ENCODE measurements at regions not wholly inside any gene's neighbourhood (a gene's known extent, or its start where the extent isn't known, plus 50 kb on each side); places are given as distances from the start of the nearest gene placed in this dataset.
A peak's percentile ranks its signal among the peaks of the same experiment; 100 is the strongest.

DNA sequence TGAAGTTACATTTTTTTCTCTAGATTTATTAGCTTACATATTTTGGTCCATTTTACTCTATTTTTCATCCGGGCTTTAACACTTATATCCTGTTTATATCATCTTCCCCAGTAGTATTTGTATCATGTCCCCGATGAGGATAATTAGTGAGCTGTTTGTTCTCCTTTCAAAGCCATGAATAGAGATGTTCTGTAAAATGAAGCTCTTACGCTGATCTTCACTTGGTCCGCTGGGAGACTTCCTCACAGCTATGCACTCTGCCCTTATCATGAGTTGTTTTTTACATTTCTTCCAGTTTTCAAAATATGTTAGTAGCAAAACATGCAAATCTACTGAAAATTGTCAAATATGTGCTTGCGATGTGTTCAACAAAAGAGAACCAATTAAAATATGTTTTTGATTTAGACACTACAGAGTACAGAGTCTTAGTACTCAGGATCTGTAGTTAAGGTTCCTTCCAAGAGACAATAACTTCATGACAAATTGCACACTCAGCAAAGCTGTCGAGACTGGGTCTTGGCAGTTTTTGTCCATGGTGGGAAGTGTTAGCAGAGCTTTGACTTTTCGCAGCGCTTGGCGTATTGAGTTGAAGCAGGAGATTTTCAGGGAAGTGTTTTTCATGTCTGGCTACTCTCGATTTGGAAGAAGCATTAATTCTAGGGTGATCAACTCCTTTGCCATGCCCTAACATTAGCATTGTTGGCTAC, 292.0 kb upstream of the ADAMTS5 start:
- DNase-seq = no peak

DNA sequence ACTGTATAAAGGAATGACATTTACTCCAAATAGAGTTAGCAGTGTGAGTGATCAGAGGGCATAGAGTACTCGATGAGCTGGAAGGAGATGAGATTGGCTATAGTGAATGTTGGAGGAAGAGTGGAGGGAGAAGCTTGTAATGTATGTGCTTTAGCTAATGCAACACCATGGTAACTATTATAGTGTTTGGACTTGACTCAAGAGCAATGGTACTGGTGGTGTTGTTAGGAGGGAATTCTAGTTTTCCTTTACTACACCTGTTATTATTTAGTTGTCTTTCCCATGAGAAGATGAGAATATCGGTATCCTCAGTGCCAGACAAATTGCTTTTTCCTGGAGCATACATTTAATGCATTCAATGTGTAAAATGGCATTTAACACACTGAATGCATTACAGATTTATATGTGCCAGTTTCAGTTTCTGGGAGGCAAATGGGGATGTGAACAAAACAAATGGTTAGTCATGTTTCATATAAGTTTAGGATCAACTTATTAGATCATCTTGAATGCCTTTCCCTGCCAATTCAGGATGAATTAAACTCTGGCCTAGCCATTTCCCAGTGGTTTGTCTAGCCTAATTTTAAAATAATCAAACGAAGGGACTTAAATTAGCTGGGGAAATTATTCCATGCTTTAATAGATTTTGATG, 291.1 kb upstream of the ADAMTS5 start:
- no peak for DNase-seq

DNA sequence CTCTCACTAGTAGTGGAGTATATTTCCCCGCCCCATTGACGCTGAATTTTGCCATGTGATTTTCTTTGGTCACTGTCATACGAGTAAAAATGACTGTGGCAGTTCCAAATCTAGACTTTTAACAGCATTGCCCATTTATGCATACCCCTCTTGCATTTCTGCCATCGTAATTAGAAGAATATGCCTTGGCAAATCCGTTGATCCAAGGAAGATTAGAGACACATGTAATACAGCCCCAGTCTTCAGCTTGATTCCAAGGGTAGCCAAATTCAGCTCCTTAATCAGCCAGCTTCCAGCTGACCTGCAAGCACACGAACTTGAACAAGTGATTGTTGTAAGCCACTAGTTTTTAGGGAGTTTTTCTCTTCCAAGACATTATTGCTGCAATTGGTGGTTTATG, 290.3 kb upstream of the ADAMTS5 start:
- no peak for DNase-seq

DNA sequence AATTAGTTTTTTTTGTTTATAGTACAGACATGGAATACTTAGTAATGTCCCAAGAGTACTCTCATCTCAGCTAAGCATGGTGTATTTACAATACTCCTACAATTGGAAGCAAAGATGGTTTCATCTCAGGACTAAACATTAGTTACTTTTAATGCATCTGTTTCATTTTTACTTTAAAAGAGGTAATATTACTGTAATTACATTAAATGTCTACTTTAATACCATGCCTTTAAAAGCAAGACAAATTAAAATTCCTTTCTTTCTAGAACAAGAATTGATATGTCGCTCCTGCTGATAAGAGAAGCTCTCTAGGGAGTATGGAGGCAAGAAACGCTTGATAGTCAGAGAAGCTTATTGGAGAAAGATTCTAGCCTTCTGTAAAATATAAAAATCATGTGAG, 284.9 kb upstream of the ADAMTS5 start:
- no peak for DNase-seq

DNA sequence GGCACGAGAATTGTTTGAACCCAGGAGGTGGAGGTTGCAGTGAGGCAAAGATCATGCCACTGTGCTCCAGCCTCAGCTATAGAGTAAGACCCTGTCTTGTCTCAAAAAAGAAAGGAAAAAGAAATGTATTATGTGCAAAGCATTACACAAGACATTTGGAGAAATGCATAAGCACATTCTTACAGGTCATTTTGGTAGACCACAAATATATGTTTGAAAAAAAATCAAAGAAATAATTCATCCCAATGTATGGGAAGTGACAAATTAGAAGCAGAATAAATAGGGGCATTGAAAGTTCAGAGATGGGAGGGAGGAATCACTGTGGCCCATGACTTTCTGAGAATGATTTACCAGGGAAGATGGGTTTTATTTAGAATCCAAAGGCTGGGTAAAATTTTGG, 283.5 kb upstream of the ADAMTS5 start:
- DNase-seq = peak; percentile 84

DNA sequence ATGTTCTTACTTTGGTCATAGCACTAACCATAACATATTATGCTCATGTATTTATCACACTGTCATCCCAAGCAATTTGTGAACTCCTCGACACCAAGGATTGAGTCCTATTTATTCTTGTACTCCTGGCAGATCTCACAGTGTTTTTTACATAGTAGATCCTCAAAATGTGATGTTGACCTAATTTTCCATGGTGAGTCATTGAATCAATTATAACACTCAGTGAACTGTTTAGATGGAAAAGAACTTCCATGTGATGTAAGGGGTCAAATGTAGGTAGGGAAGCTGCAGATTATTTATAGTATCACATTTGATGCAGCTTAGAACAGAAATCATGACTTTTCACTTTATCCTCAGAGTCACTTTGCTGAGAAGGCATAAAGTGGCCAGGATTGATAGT, 281.9 kb upstream of the ADAMTS5 start:
- DNase-seq = peak; percentile 67

DNA sequence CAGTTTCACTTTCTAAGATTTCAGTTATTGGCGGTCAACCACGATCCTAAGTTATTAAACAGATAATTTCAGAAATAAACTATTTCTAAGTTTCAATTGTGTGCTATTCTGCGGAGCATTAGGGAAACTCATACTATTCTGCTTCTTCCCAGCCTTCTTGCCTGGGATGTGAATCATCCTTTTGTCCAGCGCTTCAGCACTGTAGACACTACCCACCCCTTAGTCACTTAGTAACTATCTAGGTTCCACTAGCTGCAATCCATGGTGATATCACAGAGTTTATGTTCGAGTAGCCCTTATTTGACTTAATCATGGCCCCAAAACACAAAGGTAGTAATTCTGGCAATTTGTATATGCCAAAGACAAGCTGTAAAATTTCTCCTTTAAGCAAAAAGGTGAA, 279.9 kb upstream of the ADAMTS5 start:
- peak; percentile 59 for DNase-seq

DNA sequence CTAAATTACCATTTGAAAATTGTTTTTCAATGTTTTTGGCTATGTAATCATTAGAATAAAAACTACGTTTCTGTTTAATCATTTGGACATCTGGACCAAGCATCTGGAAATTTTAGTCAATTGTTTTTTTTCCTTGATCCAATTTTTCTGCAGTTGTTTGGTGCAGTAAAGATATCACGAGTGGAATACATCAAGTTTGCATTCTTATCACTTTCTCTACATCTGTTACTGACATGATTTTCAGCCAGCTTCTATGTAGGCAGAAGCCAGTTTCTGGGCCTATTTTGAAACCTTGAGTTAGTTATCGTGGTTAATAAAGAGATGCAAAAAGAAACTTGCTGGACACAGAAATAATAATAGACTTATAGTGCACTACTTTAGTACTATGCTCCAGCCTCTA, 277.9 kb upstream of the ADAMTS5 start:
- no peak for DNase-seq

DNA sequence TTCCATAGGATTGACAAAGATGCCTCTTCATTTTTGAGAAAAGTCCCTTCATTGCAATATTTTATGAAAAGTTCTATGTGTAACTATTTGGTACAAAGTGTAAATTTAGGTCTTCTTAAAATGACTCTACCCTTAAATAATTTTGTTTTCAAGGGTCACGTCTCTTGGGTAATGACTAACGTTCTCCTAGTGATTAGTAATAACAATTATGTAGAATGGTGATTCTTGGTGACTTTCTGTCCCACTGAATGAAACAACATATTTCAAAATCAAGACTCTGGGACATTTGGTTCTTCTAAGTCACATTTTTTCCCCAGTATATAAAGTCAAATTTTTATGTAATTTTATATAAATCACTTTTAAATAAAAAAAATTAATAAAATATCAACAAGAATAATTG, 277.5 kb upstream of the ADAMTS5 start:
- DNase-seq = no peak

DNA sequence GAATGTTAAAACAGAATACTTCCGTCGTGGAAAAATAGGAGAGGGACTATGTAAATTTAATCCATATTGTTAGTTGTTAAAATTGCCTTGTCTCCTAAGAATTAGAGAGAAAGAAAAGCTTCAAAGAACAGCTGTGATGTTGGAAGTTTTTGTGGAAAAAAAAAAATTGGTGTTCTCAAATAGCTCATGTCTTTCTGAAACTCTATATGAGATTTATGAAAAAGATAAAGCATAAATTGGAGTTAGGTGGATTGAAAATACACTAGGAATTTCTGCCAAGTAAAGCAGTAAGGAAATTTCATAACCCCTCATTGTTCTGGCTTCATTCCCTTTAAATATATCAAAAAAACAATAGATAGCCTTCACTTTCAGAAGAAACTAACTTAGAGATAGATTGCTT, 274.0 kb upstream of the ADAMTS5 start:
- DNase-seq = peak; percentile 8

DNA sequence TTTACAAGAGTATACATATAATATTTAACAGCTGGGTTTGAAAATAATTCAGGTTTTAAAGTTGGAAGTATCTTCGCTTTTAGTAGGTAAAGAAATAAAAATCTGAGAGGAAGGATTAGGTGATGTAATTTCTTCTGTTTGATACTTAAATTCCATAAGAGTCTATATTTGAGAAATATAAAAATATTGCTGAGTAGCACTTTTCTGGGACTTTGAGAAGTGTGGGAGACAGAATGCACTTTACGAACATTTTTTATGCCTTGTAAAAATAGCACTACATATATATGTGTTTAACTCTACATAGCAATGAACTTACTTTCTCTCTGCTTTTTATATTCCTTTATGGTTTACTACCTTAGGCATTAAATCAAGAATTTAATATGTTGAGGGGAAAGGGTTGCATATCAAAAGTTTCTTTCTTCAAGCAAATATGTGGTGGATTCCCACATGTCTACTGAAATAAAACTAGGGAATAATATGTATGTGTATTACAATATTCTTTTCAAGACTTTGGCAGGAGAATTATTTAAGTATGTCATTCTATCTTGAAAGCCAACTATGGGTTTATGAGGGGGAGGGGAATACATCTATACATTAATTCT, 266.7 kb upstream of the ADAMTS5 start:
- no peak for DNase-seq

DNA sequence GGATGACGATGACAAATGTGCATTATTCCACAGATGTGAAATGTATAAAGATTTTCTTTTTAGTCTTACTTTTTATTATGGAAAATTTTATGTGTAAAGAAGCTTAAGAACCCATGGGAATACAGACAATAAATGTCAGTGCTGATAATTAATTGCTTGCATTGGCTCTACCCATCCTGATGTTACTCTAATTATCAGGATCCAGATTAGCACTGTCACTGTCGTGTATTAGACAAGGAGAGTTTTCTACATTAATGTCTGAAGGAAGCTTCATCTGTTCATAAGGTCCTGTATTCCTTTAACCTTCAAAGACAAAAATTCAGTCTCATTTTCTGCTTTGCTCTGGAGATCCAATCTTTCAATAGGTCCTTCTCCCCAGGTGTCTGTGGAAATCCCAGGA, 259.1 kb upstream of the ADAMTS5 start:
- no peak for DNase-seq

DNA sequence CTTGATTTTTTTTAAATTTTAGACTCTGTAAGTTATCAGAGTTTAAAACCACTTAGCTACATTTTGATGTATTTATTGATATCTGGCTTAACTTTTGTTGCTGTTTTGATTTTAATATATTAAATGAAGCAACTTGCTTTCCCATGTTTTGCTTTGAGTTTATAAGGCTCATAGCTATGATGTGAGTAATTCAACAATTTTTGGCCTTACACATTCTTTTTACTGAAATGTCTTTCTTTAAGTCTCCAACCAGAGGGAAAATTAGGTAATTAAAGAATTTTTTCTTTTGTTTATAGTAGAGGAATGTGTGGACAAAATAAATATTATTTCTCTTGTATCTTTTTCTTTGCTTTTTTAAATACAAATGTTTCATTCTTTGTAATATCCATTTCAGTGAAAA, 258.3 kb upstream of the ADAMTS5 start:
- DNase-seq = peak; percentile 50

DNA sequence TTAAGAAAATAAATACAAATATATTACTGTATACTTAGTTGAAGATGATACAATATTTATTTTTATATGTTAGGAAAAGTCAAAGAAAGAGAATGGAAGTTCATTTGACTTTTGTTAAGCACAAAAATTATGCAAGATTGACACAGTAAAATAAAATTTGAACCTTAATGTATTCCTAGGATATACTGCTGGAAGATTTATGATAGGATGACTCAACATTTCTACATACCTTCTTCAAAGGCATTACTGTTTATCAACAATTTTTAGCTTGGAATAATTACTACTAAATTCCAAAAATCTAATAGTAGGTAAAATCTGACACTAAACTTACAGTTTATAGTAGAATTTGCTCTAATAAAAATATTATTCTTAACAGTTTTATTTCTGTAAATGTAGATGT, 257.3 kb upstream of the ADAMTS5 start:
- no peak for DNase-seq

DNA sequence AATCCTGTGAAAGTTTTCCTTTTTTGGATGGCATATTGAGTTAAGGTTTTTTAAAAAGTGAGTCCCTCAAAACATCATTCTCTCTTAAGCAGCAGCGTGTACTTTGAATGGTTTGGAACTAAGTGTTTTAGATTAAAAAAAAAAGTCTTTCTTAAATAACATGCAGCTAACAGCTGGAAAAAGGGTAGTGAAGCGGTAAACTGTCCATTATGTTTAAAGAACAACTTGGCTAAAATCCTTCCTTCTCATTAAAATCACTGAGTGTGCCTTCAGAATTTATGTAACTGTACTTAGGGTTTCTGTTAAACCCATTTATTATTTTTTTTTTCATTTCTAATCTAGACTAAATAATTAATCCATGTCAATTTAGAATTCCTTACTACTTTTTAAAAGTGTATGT, 254.2 kb upstream of the ADAMTS5 start:
- no peak for DNase-seq

DNA sequence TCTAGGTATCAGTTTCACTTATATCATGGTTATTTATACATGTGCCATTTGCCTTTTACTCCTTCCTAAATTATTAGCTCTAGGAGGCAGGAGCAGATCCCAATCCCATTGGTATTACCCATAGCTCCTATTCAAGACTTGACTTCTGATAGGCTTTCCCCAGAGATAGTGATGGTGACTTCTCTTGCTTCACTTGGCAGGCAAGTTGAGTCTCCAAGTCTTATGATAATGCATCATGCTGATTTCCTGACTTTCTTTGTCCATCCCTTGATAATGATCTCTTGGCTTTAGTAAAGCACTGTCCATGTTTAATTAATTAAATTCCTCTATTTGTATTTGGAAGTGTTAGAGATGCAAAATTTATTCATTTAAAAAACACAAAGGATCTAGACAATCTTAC, 253.5 kb upstream of the ADAMTS5 start:
- no peak for DNase-seq

DNA sequence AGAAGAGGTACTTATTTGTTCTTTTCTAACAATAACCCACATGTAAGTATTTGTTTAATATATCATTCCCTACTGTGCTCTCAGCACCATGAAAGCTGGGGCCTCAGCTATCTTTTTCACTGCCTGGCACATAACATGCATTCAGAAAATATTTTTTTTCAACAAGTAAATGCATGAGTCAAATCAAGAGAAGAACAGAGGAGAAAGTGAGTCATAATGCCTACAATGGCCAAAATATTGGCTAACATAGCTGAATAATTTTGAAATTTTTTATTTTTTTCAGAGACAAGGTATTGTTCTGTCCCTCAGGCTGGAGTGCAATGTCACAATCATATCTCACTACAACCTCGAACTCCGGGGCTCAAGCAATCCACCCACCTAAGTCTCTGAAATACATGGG, 252.2 kb upstream of the ADAMTS5 start:
- DNase-seq = peak; percentile 63

DNA sequence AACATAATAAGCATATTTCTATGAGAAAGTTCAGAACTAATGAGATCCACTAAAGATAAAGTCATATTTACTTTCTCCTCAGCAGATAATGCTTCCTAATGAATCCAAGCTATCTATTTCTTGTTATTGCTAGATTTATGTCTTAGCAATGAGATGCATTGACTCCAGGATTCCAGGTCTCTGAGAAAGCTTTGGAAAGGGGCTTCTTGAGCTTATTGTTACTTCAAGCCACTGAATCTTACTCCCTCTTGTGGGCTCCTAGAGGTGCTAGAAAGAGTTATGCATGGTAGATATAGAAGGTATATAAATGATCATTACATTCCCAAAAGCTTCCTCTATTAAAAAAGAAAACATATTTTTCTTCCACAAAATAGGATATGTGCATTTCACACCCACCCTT, 246.4 kb upstream of the ADAMTS5 start:
- DNase-seq = peak; percentile 47

DNA sequence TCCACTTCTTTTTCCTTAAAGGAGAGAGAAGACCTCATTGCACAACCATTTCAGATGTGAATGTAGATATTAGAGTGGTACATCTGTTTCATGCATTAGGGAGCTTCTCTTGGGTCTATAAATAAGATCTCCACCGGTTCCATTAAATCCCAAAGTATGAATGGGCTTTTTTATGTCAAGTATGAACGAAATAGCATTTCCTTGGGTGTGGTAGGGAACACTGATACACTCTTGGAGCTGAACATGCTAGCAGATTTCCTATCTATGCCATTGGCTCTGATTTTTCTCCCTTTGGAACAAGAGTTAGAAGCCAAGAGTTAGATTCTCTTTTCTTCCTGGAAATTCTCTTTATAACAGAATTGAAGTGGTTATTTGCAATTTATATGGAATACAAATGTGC, 245.6 kb upstream of the ADAMTS5 start:
- DNase-seq = no peak

DNA sequence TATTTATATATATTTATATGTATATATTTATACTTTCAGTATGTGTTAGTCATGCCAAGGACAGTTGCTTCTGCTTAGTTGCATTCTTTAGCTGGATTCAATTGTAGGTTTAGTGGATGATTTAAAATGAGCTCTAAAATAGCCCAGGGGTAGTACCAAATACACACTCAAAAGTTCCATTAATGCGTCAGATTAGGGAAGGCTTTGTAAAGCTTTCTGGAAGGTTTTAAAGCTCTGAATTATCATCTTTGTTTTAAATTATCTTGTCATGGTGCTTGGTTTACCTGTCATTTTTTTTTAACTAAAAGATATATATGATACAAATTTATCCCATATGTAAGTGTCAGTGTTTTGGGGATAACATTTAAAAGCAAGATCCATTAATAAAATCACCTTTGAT, 242.7 kb upstream of the ADAMTS5 start:
- no peak for DNase-seq

DNA sequence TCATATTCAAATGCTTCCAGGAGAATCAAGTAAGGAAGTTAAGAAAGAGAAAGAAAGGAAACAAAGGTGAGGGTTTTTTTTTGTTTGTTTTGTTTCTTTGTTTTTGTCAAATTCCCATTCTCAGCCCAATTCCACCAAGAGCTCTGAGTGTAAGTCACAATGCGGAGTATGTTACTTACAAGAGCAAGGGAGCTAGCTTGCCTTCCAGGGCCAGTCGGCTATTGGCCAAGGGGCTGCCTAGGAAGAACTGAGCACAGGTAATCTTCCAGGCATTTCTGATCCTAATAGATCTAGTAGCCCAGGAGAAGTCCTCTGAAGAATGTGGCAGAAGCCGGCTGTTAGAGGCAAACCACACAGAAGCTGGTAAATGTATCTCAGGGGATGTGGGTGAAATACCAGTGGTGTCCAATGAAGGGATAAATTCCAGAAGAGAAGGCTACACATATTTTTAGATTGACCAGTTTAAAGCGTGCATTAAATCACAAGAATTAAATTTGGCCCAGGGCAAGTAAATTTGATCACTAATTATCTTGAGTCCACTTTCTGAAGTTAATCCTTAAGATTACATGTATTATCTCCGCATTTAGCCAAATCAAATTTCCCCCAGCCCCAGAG, 239.6 kb upstream of the ADAMTS5 start:
- DNase-seq = peak; percentile 66

DNA sequence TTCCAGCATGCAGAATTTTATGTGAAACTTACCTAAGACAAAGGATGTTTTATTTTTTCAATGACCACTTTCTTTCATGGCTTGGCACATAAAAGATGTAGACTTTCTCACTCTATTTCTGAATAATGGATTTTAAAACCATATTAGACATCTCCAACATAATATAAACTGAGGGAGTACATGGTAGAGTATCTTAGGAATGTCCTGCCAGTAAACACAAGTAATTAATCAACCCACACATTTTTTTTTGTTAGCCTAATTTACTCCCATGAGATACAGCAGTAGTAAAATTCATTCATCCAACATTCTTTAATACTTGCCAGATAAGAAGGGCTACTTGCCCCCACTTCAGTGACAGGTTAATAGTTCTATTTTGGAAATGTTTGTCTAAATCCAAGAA, 235.4 kb upstream of the ADAMTS5 start:
- peak; percentile 78 for DNase-seq

DNA sequence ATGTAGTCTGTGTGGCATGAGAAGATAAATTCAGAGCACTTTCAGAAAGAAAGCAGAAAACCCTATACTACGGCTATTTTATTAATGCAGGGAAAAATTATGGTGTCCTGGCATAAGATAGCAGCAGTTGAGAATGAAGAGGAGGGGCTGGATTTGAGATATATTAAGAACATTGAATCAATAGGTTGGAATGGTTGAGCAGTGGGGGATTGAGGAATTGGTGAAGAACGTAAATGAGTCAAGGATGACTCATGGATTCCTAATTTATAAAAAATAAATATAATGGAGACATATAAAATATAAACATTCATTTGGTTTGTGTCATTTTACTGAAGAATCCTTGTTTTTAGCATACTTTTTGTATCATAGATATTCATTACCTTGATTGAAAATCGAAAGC, 234.3 kb upstream of the ADAMTS5 start:
- DNase-seq = peak; percentile 86

DNA sequence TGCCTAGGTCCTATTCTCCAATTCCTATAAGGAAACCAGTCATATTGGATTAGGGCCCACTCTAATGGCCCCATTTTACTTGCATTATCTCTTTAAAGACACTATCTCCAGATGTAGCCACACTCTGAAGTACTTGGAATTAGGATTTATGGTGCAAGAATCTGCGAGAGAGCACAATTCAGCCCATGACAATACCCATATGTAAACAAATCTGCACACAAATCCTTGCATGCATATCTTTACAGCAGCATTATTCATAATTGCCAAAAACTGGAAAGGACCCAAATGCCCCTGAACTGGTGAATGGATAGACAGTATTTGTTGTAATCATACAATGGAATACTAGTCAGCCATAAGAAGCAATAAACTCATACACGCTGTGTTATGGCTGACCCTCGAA, 229.8 kb upstream of the ADAMTS5 start:
- DNase-seq = peak; percentile 57

Data from fibroblast of skin of right quadriceps (primary cell).